GM18858 (cell line): ENCODE measurements at regions not wholly inside any gene's neighbourhood (a gene's known extent, or its start where the extent isn't known, plus 50 kb on each side); places are given as distances from the start of the nearest gene placed in this dataset.

ENCODE experiments used
- ATAC-seq: cut with Tn5 transposase; IDR thresholded peaks from one replicate; pipeline ENCODE4 v1.9.1; 2021; ENCODE audit not compliant: unreplicated experiment

- ATAC-seq: no peak
These were observed 665.6 kb downstream of the TRIML1 start for GRCh38 chr4:188804861-188805260.

DNA sequence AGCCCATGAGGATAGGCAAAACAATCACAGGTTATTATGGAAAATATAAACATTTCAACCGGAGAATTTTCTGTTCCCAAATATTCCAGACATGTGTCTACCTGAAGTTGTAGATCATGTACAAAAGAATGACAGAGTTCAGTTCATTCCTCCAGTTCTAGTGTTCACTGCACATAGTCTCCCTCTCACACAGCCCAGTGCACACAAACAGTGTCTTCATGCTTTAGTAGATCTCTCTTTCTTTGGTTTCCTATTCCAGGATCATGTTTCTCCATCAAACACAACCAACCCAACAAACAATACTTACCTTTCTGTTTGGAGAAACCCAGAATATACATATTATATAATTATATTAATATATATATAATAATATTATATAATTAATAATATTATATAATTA, 671.9 kb downstream of the TRIML1 start:
- ATAC-seq: no peak

DNA sequence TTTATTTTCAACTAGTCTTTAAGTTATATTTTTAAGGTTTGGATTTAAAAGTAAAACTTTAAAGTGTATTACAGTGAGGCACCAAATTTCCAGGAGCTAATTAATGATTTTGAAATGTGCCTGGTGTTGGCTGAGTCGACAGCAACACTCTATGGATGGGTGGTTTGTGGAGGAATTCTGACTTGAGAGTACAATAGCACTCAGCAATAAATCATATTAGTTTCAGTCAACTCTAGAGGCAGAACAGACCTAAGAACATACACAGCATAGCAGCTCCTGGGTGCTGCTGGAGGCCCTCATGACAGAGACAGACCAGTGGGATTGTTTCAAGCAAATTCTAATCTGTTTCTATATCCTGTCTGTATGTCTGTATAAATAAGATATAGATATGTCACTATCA, 673.4 kb downstream of the TRIML1 start:
- no peak for ATAC-seq

GRCh38 chr4:188818300-188818699, 679.1 kb downstream of the TRIML1 start:
- no peak for ATAC-seq

DNA sequence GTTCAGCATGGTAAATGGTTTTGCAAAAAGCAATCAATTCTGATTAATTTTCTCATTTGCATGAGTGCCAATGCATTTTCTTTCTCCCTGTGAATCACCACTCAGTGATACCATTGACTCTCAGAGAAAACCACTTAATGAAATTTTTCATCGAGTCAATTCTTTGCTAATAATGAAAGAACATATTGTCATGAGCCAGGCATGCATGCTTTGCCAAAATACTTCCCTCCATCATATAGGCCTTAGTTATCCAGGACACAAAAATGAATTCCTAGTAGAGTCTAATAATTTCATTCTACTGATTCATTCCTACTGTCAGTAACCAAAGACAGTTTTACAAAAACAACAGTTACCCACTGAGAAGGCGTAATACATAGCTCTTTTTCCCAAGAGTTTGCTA, 680.0 kb downstream of the TRIML1 start:
- no peak for ATAC-seq

- ATAC-seq: no peak
These were observed 682.3 kb downstream of the TRIML1 start for GRCh38 chr4:188821500-188821899.

- ATAC-seq: no peak
These were observed 683.5 kb downstream of the TRIML1 start for GRCh38 chr4:188822698-188823097.

- no peak for ATAC-seq
These were observed 685.3 kb downstream of the TRIML1 start for GRCh38 chr4:188824553-188824952.

DNA sequence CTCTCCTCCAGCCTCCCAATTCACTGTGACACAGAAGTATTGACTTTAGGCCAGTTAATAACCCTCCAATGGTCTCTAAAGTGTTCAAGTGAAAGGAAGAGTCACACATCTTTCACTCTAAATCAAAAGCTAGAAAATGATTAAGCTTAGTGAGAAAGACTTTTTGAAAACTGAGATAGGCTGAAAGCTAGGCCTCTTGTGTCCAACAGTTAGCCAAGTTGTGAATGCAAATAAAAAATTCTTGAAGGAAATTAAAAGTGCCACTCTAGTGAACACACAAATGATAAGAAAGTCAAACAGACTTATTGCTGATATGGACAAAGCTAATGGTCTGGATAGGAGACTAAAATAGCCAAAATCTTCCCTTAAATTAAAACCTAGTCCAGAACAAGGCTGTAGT, 687.2 kb downstream of the TRIML1 start:
- no peak for ATAC-seq

DNA sequence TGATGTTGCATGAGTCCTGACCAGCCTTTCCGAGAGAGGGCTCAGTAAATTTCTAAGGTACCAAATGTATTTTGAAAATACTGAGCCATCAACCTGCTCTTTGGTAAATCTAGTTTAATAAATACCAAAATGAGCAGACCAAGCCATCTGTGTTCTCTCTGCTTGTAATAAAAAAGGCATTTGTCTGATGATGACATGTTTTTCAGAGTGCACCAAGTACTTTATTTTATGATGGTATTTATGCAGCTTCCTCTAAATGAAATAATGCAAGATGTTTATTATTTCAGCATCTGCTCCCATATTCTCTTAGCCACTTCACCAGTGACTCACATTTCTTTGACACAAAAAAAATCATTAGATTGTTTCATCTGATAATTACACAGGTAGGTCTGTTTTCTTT, 700.5 kb downstream of the TRIML1 start:
- no peak for ATAC-seq

GRCh38 chr4:188841523-188841922, 702.3 kb downstream of the TRIML1 start:
- ATAC-seq: no peak

DNA sequence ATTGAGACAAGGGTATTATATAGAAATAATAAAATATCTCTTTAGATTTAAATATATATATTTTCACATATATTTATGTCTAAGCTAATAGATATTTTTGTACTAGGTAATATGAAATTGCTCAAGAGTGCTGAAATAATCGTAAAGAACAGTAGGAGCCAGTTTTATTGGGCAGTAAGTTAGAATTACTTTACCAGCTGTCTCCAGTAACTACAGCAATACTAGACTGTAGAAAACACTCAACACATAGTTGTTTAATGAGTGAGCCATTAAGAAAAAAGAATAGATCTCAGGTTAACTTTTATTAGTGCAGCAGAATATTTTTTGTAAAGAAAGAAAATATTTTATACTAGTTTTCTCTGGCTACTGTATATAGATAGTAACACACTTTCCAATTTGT, 715.2 kb downstream of the TRIML1 start:
- no peak for ATAC-seq

DNA sequence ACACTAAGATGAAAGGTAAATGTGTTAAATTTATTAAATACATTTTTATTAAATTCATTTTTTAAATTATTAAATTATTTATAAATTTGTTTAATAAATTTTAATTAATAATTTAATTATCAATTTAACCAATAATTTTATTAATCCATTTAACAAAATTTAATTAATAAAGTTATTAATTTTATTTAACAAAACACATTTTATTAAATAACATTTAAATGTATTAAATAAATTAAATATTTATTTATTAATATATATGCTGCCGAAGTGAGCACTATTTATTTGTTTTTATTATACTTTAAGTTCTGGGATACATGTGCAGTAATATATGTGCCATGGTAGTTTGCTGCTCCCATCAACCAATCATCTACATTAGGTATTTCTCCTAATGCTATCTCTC, 719.5 kb downstream of the TRIML1 start:
- no peak for ATAC-seq

DNA sequence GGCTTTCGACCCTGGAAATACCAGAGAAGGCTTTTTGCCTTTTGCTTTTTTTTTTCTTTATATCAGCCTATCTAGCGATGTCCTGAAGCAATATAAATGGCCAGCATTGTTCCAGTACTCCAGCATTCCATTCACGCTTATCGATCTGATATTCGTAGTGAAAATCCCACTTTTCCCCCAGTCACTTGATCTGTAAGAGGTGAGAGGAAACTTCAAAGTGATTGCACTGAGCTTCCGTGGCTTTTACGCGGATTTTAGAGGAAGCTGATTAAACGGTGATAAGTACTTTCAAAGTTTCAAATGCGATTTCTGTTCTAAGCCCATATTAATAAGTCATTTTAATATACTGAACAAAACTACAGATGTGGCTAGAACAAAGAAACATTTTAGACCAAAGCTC, 725.5 kb downstream of the TRIML1 start:
- no peak for ATAC-seq

DNA sequence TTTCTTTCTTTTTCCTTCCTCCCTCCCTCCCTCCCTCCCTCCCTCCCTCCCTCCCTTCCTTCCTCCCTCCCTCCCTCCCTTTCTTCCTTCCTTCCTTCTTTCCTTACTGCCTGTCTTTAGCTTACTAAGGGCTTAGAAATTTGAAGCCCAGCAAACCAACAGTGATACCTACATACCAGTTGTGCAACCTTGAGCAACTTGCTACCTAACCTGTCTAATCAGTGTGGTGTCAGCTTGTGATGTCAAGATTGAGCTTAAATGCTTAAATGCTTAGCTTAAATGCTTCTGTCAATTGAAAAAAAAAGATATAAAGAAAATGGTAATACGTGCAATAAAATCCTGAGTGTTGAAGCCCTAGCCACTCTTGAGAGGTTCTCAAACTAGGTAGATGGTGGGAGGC, 728.6 kb downstream of the TRIML1 start:
- no peak for ATAC-seq

GRCh38 chr4:188869581-188869980, 730.3 kb downstream of the TRIML1 start:
- ATAC-seq: no peak

DNA sequence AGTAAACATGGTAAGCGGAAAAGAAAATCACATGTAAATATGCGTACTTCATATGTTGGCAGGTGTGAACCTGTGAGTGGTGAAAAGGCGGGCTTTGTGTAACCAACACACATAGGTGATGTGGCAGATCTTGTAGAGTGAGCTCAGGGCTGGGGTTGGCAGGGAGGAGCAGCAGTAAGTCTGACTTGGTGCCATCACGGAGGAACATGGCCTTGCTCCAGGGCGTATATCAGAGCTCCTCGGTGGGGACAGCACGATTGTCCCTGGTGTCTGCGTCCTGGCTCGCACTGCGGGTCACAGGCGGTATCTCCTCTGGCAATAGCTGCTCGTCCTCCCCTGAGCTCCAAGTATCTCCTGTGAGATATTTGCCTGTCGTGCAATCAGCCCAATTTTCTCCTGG, 733.6 kb downstream of the TRIML1 start:
- ATAC-seq: no peak

GRCh38 chr4:188876881-188877280, 737.6 kb downstream of the TRIML1 start:
- ATAC-seq: no peak

- ATAC-seq: no peak
These were observed 740.4 kb downstream of the TRIML1 start for GRCh38 chr4:188879598-188879997.

DNA sequence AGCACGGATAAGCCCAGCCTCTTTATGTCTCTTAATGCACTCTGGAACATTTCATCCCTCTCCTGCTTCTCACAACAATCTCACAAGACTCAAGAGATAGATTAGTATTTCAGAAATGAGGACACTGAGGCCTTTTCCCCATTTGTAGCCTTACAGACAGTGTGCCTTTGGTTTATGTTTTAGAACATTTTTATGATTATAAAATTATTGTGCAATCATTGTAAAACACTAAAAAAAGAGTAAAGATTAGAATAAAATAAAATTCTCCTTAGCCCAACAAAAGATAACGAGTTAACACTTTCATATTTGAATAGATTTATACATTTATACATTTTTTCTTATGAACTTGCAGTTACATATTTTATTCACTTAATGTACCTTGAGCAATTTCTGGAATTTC, 748.7 kb downstream of the TRIML1 start:
- no peak for ATAC-seq

- no peak for ATAC-seq
These were observed 753.6 kb downstream of the TRIML1 start for GRCh38 chr4:188892837-188893236.

DNA sequence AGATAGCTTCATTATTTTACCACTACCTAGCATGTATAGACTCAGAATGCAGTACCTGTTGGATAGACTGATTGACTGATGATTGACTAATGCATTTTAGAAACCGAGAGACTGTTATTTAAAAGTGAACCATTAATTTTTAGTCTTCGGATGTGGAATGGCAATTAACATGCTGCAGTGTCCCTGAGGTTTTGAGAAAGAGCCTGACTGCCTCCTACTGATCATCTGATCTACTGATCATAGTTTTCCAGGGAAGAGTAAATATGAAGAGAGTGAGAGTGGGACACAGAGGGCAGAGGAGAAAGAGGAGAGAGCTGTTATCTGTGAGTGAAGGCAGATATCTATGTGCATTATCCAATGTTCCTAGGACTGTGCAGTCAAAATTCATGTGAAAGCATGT, 764.7 kb downstream of the TRIML1 start:
- no peak for ATAC-seq

- ATAC-seq: no peak
These were observed 765.4 kb downstream of the TRIML1 start for GRCh38 chr4:188904617-188905016.

GRCh38 chr4:188905248-188905647, 766.0 kb downstream of the TRIML1 start:
- ATAC-seq: no peak
